Left lung (tissue), 4 donors: ENCODE measurements at regions not wholly inside any gene's neighbourhood (a gene's known extent, or its start where the extent isn't known, plus 50 kb on each side); places are given as distances from the start of the nearest gene placed in this dataset.

Source experiments
- ATAC-seq: fragments of 200-7000 bp; cut with Tn5 transposase; one replicate; pipeline ENCODE4 v1.9.1; 2020; ENCODE audit warnings: moderate library complexity
- DNase-seq, 4 donors: peaks; one replicate each; pipeline ENCODE4 v3.0.0-alpha.2; 2013 to 2020
- H3K27ac ChIP-seq, 2 donors: fragments of 200-600 bp; sonication (generic) in 1 of 2; one replicate each; pipeline versions ENCODE4 v1.5.0 to v1.8.0; 2020 to 2021
- H3K27me3 ChIP-seq, 2 donors: fragments of 200-600 bp; sonication (generic) in 1 of 2; one replicate each; pipeline versions ENCODE4 v1.5.0 to v1.8.0; 2020 to 2021
- H3K36me3 ChIP-seq, 2 donors: fragments of 200-600 bp; sonication (generic) in 1 of 2; one replicate each; pipeline versions ENCODE4 v1.5.0 to v1.8.0; 2020 to 2021
- H3K4me1 ChIP-seq, 2 donors: fragments of 200-600 bp; one replicate each; pipeline ENCODE4 v1.8.0; 2021
- H3K4me3 ChIP-seq, 2 donors: fragments of 200-600 bp; sonication (generic) in 1 of 2; one replicate each; pipeline versions ENCODE4 v1.5.0 to v1.8.0; 2020 to 2021; ENCODE audit warnings: mild to moderate bottlenecking in 1 of 2
- H3K9me3 ChIP-seq, 2 donors: fragments of 200-600 bp; sonication (generic) in 1 of 2; one replicate each; pipeline versions ENCODE4 v1.5.0 to v1.8.0; 2020 to 2021
- intact Hi-C, 2 donors: fragments of 100-400 bp; cut with DNase I; formaldehyde crosslinking; loops; one replicate each; pipeline versions ENCODE4 v1.11.2 to v1.14.2; 2022
- TF ChIP-seq, protein P1 (sequence below), 2 donors: fragments of 200-600 bp; sonication (generic) in 1 of 2; IDR thresholded peaks; one replicate each; pipeline versions ENCODE4 v1.5.0 to v1.8.0; 2021; ENCODE audit warnings: antibody characterized with exemption in 2 of 2
- donor health status: DM: no; HTN: yes; CAD: no.
- donor health status: DM: no; HTN: no; CAD: no.

DNA sequence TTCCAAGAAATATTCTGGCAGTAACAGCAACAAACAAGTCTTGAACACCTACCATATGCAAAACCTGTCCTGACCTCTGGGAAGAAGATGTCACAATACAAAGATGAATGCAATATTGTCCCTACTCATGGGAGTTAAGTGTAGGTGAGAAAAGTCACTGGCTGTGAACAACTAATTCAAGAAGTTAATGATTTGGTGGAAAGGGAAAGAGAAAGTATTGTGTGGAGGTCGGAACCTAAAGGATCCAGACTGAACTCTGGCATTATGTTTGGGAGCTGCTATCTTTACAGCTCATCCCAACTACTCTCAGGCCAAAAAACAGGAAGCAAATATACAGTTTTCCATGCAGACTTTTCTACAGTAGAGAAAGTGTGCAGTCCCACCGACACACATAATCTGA lies 285.3 kb upstream of the PRDM1 start:
- intact Hi-C loops: no loop called here
- TF ChIP-seq, protein P1, sequence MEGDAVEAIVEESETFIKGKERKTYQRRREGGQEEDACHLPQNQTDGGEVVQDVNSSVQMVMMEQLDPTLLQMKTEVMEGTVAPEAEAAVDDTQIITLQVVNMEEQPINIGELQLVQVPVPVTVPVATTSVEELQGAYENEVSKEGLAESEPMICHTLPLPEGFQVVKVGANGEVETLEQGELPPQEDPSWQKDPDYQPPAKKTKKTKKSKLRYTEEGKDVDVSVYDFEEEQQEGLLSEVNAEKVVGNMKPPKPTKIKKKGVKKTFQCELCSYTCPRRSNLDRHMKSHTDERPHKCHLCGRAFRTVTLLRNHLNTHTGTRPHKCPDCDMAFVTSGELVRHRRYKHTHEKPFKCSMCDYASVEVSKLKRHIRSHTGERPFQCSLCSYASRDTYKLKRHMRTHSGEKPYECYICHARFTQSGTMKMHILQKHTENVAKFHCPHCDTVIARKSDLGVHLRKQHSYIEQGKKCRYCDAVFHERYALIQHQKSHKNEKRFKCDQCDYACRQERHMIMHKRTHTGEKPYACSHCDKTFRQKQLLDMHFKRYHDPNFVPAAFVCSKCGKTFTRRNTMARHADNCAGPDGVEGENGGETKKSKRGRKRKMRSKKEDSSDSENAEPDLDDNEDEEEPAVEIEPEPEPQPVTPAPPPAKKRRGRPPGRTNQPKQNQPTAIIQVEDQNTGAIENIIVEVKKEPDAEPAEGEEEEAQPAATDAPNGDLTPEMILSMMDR (IDR thresholded peaks at IDR 0.05): no peak
- ATAC-seq (no peak), DNase-seq (no peak)
- Histone ChIP-seq H3K4me3 (no peak overlapping the region), H3K4me1 (peaks cover 7 to 20% of the 10 kb centered on the region in 2 donors), H3K27me3 (no peaks in the 10 kb centered on the region), H3K9me3 (no peaks in the 10 kb centered on the region), H3K36me3 (no peaks in the 10 kb centered on the region), H3K27ac (no peak overlapping the region)

DNA sequence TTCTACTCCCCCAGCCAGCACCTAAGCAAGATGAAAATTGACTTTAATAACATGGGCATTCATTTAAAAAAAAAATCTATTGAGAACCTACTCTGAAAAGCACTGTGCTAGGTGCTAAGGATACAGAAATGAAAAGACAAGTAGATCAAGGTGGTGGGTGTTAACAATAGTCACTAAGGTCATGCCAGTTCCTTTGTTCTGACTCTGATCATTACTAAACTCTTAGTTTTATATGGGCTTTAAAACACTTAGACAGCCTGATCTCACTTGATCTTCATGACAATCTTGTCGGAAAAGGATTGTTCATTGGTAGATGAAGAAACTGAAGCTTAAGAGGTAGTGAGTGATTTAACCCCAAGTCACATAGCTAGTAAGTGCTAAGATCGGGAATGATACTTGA lies 285.7 kb upstream of the PRDM1 start:
- Histone ChIP-seq H3K9me3 (no peaks in the 10 kb centered on the region), H3K27me3 (no peaks in the 10 kb centered on the region), H3K36me3 (no peaks in the 10 kb centered on the region), H3K4me3 (no peak overlapping the region), H3K4me1 (peaks cover 7 to 20% of the 10 kb centered on the region in 2 donors), H3K27ac (no peak overlapping the region)
- DNase-seq (no peak), ATAC-seq (no peak)
- TF ChIP-seq, protein P1 (IDR thresholded peaks at IDR 0.05): no peak
- intact Hi-C loops: no loop called here

DNA sequence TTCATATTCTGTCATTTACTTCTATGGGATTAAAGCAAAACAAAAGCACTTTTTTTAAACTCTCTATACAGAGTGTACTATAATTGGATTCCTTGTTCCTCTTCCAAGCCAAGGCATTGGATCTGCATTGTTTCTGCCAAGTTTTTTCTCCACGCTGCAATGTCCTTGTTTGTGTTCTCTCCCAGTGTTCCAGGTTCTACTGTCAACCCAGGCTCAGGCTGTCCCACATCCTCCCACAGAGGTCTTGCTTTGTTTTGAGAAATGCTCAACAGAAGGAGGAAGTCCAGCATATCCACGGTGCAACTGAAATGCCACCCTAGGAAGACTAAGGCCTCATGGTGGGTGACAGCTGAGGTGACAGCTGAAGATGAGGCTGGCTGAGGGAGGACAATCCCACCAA lies 287.1 kb upstream of the PRDM1 start:
- H3K4me3 ChIP-seq: no peak overlapping the region
- no peaks in the 10 kb centered on the region for H3K27me3 ChIP-seq
- H3K4me1 ChIP-seq: peaks cover 7 to 29% of the 10 kb centered on the region in 2 donors
- intact Hi-C loops: no loop called here
- DNase-seq: no peak
- H3K27ac ChIP-seq: no peak overlapping the region
- TF ChIP-seq, protein P1 (IDR thresholded peaks at IDR 0.05): no peak
- H3K36me3 ChIP-seq: no peaks in the 10 kb centered on the region
- no peak for ATAC-seq
- H3K9me3 ChIP-seq: no peaks in the 10 kb centered on the region

DNA sequence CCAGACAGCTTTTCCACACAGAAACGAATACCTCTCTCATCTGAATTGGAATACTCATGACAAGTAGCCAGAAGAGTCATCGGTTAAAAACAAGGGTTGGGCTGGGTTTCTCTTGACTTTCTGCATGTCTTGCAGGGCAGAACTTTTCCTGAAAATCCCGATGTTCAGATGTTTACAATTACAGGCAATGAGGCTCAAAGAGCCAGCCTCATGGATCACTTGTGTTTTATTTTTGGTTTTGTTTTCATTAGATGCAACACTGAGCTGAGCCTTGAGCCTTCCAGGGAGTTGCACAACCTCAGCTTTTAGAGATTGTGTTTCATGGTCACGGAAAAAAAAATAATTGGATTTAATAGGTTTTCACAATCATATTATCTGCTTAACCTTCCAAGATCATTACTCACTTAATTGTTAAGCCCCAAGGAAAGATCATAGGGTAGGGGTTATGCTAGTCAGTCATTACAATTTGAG lies 288.1 kb upstream of the PRDM1 start:
- peak; percentile 33 for ATAC-seq
- TF ChIP-seq, protein P1 (IDR thresholded peaks at IDR 0.05): no peak

GRCh38 chr6:105797286-105797979 lies 288.7 kb upstream of the PRDM1 start:
- Histone ChIP-seq H3K27ac (no peak overlapping the region), H3K36me3 (no peaks in the 10 kb centered on the region), H3K4me3 (no peak overlapping the region), H3K4me1 (peaks cover 7 to 45% of the 10 kb centered on the region in 2 donors), H3K27me3 (no peaks in the 10 kb centered on the region), H3K9me3 (no peaks in the 10 kb centered on the region)
- TF ChIP-seq, protein P1 (IDR thresholded peaks at IDR 0.05): no peak
- DNase-seq (no peak), ATAC-seq (no peak)
- intact Hi-C loops: no loop called here

More for the DNA sequence above, 288.1 kb upstream of the PRDM1 start:
- peak in 2 of 4 donors; percentile 60 to 69 for DNase-seq
- Histone ChIP-seq H3K4me1 (peaks cover 7 to 39% of the 10 kb centered on the region in 2 donors), H3K27me3 (no peaks in the 10 kb centered on the region), H3K9me3 (no peaks in the 10 kb centered on the region), H3K4me3 (no peak overlapping the region), H3K27ac (no peak overlapping the region), H3K36me3 (no peaks in the 10 kb centered on the region)
- intact Hi-C loops: no loop called here
